HG03378 (cell line): ENCODE measurements at regions not wholly inside any gene's neighbourhood (a gene's known extent, or its start where the extent isn't known, plus 50 kb on each side); places are given as distances from the start of the nearest gene placed in this dataset.

Experiments
- ATAC-seq: cut with Tn5 transposase; IDR thresholded peaks from one replicate; pipeline ENCODE4 v1.9.1; 2021; ENCODE audit warnings: mild to moderate bottlenecking, moderate library complexity; ENCODE audit not compliant: unreplicated experiment

GRCh38 chr14:85239791-85240190, 290.2 kb upstream of the FLRT2 start:
- no peak for ATAC-seq

DNA sequence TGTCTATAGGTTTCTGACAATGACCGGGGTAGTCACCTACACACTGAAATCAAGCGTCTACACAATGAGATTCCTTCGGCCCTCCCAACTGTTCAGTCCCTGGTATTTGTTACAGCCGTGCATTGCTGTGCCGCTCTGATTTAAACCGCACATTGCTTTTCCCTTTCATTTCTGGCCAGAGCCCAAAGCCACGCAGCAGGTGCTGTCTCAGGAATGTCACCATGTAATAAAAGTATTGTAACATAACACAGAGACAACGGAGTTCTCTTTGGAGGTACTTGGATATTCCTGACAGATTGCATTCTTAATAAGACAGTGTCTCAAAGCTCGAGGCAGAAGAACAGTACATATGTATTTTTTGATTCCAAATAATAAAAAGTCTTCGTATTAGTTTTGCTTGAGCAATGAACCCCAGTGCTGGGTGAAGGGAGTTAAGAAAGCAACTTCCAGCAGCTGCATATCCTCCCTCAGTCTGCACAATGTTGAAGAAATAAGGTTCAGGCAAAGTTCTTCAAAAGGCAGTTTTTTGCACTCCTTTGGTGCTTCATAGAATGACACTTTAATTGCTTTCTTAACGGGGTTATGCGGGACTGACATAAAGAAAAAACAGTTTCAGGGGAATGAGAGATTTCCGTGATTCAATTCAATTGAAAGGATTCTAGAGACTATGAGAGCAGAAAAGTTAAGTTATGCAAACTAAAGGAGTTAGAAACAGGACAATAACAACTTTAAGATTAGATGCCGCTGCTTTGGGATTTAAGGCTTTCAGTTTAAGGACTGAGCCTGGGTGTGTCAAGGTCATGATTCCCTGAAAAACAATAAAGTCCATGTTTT, 288.7 kb upstream of the FLRT2 start:
- ATAC-seq = no peak

GRCh38 chr14:85242666-85243065, 287.3 kb upstream of the FLRT2 start:
- no peak for ATAC-seq

DNA sequence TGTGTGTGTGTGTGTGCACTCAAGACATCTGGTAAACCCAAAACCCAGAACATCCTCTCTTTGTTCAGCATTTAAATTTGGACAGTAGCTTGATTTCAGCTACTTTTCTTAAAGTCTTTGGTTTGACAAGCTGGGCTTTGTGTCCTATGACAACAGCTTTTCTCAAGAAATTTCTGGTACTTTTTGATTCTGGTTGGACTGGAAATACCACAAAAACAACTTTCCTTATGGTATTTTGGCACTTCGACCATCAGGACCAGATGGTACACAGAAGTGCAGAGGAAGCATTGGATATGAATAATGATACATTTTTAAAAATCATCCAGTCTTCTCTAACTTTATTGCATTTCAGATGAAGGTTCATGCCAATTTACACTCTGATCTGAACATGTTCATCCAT, 286.6 kb upstream of the FLRT2 start:
- ATAC-seq = no peak

- ATAC-seq = no peak
These were observed 282.9 kb upstream of the FLRT2 start for GRCh38 chr14:85247071-85247470.

- ATAC-seq = no peak
These were observed 280.9 kb upstream of the FLRT2 start for GRCh38 chr14:85248881-85249635.

DNA sequence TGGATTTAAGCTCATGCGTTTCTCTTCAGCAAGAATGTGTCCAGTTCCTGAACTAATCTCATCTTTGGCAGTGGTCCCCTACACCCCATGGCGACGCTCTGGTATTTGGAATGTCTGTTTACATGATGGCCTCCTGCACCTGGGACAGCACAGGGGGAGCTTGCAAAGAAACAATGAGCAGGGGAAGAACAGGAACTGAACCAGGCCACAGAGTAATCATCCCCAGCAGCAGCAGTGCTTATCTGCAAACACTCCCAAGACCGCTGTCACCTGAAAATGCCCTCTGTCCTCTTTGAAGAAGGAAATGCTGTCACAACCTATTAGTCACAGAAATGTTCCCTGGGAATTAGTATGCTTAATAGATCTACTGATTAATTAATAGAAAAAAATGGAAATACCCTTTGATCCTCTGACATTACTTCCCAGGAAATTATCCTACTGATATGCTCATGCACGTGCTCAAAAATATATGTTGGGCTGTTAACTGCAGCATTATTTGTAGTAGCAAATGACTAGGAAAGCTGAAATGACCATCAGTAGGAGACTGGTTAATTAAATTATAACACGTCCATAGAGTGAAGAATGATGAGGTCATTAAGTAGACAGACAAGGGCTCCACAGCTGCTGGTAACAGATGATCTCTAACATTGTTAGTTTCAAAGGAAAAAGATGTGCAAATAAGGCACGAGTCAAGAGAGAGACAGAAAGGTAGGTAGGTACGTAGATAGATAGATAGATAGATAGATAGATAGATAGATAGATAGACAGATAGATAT, 279.3 kb upstream of the FLRT2 start:
- ATAC-seq = no peak

DNA sequence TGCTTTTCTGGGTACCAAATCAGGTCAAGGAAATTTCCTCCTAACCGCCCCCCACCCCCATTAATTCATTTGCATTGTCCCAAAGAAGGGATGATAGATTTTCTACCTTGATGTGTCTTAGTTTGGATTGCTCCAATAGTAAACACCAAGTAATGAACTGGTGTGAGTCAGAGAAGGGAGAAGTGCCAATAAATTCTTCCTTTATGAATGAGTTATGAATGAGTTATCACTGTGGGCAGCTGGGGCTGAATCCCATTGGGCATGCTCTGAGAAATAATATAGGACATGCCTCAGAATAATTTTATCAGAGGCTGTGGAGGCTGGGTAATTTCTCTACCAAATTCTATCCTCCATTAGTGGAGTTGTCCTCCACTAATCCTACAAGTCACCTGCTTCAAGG, 277.9 kb upstream of the FLRT2 start:
- no peak for ATAC-seq

DNA sequence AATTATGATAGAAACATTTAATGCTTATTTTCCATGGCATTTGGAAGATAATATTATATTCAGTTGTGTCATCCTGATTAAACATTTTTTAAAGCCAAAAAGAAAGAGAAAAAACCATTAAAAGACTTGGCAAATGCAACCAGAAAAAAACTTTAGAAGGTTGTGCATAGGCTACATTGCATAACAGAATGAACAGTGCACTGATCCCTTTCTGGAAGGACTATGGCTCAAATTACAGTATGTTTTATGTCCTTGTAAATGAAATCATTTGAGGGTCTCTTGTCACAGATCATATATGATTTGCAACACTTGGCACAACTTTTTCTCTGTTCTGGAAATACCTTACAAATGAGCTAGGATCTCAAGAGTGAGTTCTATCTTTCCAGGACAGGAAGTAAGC, 275.2 kb upstream of the FLRT2 start:
- no peak for ATAC-seq

- ATAC-seq = no peak
These were observed 272.7 kb upstream of the FLRT2 start for GRCh38 chr14:85257287-85257686.

DNA sequence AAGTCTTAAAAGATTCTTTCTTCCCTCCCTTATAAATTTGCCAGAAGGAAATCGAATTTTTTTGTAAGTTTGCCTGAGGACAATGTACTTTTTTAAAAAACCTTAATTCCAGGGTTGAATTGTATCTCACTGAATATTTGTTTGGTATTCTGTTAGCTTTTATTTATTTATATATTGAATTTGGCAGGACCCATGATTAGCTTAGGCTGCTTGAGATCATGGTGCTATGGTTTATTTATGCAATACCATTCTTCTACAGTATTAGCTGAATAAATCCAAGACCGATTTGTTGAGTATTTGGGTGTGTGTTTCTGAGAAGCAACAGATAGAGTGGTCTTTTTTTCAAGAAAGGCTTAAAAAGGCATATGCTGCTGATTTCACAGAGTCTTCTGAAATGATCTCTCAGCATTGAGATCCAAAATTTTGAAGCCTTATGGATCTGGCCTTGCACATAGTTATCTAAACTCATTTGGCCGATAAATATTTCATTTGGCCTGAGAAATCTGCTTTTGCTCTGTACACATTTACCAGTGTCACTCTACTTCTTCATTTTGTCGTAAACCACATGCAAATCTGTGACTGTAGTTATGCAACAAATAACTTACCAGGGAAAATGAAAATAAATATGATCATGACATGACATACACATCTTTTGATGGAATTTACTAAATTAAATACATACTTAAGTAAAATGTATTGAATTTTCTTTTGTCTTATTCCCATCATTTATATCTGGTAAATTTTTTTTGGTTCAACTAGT, 265.8 kb upstream of the FLRT2 start:
- no peak for ATAC-seq

DNA sequence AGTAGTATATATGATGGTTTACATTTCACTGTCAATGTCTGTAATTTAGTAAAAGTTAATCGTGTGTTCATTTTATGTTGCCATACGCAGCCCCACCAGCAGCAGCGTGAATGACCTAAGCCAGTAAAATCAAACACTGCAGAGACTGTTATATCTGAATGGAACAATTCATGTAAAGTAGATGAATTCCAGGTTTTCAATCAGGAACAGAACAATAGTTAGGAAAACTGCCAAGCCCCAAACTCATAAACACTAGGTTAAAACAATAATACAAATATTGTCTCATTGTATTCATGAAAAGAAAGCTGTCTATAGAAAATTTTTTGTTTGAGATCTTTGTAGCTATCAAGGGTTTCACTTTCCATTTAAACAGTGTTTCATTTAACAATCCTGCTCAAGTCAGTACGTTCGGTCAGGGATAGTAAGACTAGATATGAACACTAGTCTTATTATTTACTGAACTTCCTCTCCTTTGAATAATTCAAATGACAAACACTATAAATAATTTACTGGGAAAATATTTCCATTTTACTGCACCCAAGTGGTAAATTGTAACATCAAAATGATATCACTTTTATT, 256.8 kb upstream of the FLRT2 start:
- ATAC-seq = no peak

GRCh38 chr14:85273952-85274351, 256.0 kb upstream of the FLRT2 start:
- no peak for ATAC-seq

DNA sequence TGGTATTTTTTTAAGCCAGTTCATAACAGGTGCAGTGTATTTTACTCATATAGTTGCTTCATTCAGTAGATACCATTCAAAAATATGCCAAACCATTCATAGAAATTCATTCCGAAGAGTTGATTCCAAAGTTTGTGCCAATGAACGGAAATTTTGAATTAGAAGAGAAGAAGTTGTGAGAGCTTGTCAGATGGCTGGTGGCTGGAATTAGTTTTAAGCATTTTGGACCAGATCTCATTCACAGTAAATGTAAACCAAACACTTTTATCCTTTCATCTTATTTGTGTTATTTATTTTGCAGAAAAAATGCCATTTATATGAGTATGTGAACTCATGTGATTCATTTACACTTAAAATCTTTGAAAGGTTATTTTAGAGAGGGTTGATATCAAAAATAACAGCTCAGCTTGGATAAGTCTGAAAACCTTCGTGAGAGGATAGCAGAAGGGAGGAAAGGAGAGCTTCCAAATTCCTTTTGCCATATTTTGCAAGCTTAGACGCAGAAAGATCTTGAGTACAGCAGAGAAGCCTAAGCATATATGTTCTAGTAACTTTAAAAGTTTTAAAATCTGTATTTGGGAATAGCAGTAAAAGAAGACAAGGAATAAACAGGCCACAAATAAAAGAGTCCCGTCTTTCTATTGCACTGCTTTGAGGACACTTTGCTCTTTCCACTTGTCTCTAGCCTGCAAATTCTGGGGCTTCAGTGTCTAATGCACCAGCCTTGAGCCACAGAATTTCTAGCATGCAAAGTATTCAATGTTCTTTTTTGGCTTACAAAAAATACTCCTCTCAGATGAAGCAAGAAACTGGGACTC, 253.6 kb upstream of the FLRT2 start:
- ATAC-seq = no peak

- ATAC-seq = no peak
These were observed 253.0 kb upstream of the FLRT2 start for GRCh38 chr14:85276979-85277228.

GRCh38 chr14:85279407-85279806, 250.5 kb upstream of the FLRT2 start:
- no peak for ATAC-seq

DNA sequence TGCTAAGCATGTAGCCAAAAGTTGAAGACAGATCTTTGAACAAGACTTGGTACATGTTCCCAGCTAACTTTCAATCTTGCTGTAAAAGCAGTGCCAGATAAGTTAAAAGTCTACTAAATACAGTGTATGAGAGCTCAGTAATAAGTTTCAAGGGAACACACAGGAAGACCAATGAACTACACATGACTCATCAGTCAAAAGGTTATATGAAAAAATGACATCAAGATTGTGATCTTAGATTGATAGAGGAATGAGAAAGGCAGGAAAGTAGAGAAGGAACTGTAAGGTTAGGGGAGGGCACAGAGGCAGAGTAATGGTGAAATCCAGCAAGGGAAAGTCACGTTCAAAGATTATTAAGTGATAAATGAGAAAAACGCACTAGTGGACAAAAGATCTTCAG, 249.9 kb upstream of the FLRT2 start:
- no peak for ATAC-seq

GRCh38 chr14:85281921-85282320, 248.0 kb upstream of the FLRT2 start:
- ATAC-seq = no peak

DNA sequence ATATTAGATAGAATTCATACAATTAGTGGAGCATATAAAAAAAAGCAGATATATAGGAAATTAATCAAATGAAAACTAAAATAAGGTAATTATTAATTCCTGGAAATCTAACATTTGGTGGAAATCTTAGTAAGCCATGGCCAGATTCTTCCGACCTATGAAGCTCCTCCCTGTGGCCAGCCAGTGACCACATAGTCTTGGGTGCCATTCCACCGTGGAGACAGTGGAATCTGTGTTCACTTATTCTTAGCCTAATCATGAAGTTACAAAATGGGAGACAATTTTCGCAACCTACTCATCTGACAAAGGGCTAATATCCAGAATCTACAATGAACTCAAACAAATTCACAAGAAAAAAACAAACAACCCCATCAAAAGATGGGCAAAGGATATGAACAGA, 241.9 kb upstream of the FLRT2 start:
- ATAC-seq = no peak

DNA sequence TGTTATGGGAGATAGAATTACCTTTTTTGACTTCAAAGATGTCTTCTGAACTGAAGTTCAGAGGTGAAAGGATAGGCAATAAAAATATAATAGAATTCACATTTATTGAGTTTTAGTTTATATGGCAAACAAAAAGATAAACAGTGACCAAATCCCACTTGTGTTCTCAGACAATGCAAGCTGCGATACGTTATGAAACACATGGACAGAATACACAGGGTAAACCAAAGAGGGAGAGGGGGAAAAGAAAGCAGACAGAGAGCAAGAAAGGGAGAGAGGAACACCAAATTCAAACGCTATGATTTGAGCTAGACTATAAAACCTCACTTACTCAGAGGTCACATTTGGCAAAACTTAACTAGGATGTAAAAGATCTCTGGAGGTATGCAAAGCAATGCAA, 238.2 kb upstream of the FLRT2 start:
- ATAC-seq = no peak
